22Rv1 (cell line): ENCODE measurements at regions not wholly inside any gene's neighbourhood (a gene's known extent, or its start where the extent isn't known, plus 50 kb on each side); places are given as distances from the start of the nearest gene placed in this dataset.
"Not testable (repeated sequence)": the region's sequence is repeated elsewhere in the genome, so short reads cannot be mapped to it uniquely, and the experiment has no call there.

Experiments used
- CTCF ChIP-seq: fragments of 450-650 bp; IDR thresholded peaks from 2 replicates; pipeline ENCODE4 v1.5.1; 2017; ENCODE audit warnings: mild to moderate bottlenecking
- ZFX ChIP-seq: fragments of 450-650 bp; IDR thresholded peaks from 2 replicates; pipeline ENCODE4 v1.6.1; 2017; ENCODE audit warnings: antibody characterized with exemption, borderline replicate concordance

GRCh38 chr2:87496036-87497006 is 251.6 kb upstream of the PLGLB2 start:
- TF ChIP-seq CTCF, ZFX: not testable (repeated sequence)
